Endodermal cell (in vitro differentiated cells): ENCODE measurements at regions not wholly inside any gene's neighbourhood (a gene's known extent, or its start where the extent isn't known, plus 50 kb on each side); places are given as distances from the start of the nearest gene placed in this dataset.

Experiments
- DNase-seq: peaks from one replicate; pipeline ENCODE4 v3.0.0-alpha.2; 2017
- H3K27ac ChIP-seq: 2 replicates; pipeline ENCODE4 v1.5.1; 2013; ENCODE audit warnings: mild to moderate bottlenecking, low read depth, low read length, moderate library complexity
- H3K27me3 ChIP-seq: 2 replicates; pipeline ENCODE4 v1.6.1; 2013; ENCODE audit warnings: mild to moderate bottlenecking, low read length, moderate library complexity; ENCODE audit not compliant: insufficient read depth, control insufficient read depth, poor library complexity, severe bottlenecking
- H3K36me3 ChIP-seq: 2 replicates; pipeline ENCODE4 v1.7.0; 2013; ENCODE audit warnings: mild to moderate bottlenecking, low read length, moderate library complexity; ENCODE audit not compliant: control insufficient read depth, insufficient read depth
- H3K4me1 ChIP-seq: one replicate; pipeline ENCODE4 v1.7.0; 2013; ENCODE audit warnings: low read length; ENCODE audit not compliant: control insufficient read depth, insufficient read depth
- H3K4me3 ChIP-seq: 2 replicates; pipeline ENCODE4 v1.5.1; 2013; ENCODE audit warnings: mild to moderate bottlenecking, low read length, moderate library complexity
- H3K9ac ChIP-seq: 2 replicates; pipeline ENCODE4 v1.6.1; 2013; ENCODE audit warnings: mild to moderate bottlenecking, low read length, moderate library complexity; ENCODE audit not compliant: poor library complexity, severe bottlenecking; ENCODE audit errors: extremely low read depth
- H3K9me3 ChIP-seq: 2 replicates; pipeline ENCODE4 v1.6.1; 2013; ENCODE audit warnings: mild to moderate bottlenecking, low read length, moderate library complexity; ENCODE audit not compliant: control insufficient read depth
- H3K27ac Mint-ChIP-seq: 2 replicates; pipeline ENCODE4 v1.8.0; 2020; ENCODE audit warnings: mixed read lengths
- H3K27me3 Mint-ChIP-seq: 2 replicates; pipeline ENCODE4 v1.8.0; 2021; ENCODE audit warnings: mild to moderate bottlenecking, mixed read lengths; ENCODE audit not compliant: insufficient read depth
- H3K36me3 Mint-ChIP-seq: 2 replicates; pipeline ENCODE4 v1.8.0; 2020; ENCODE audit warnings: low read depth, mixed read lengths
- H3K4me1 Mint-ChIP-seq: 2 replicates; pipeline ENCODE4 v1.8.0; 2020; ENCODE audit warnings: mixed read lengths
- H3K4me3 Mint-ChIP-seq: 2 replicates; pipeline ENCODE4 v1.8.0; 2020; ENCODE audit warnings: mild to moderate bottlenecking, moderate library complexity, mixed read lengths
- H3K9me3 Mint-ChIP-seq: 2 replicates; pipeline ENCODE4 v1.8.0; 2020; ENCODE audit warnings: mild to moderate bottlenecking, mixed read lengths
- WGBS, 2 experiments: methylation state at CpG; one replicate each; pipeline versions ENCODE4 v1.1.5 to v1.1.7; 2013; ENCODE audit warnings: missing lambda C conversion rate in 2 of 2, mixed read lengths in 1 of 2; ENCODE audit not compliant: insufficient coverage in 1 of 2, insufficient read length in 1 of 2; 5-methylcytosine and 5-hydroxymethylcytosine counted together
- TF ChIP-seq, protein P1 (sequence below): fragments of 200-600 bp; sonication (generic); conservative IDR thresholded peaks from 2 replicates; pipeline ENCODE4 v1.5.0; 2021; ENCODE audit warnings: antibody characterized with exemption, mild to moderate bottlenecking

DNA sequence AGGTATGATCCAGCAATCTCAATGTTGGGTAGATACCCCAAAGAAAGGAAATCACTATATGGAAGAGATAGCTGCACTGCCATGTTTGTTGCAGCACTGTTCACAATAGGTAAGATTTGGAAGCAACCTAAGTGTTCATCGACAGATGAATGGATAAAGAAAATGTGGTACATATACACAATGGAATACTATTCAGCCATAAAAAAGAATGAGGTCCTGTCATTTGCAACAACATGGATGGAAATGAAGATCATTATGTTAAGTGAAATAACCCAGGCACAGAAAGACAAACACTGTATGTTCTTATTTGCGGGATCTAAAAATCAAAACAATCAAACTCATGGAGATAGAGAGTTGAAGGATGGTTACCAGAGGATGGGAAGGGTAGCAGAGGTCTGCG, 372.4 kb upstream of the SPRED2 start:
- WGBS, 2 experiments = 97 to 100% methylated on average over 1 to 2 of the region's 3 CpGs
- H3K4me3 Mint-ChIP-seq = no peak overlapping the region
- Histone ChIP-seq H3K4me1 (no peaks in the 10 kb centered on the region), H3K9me3 (peaks cover 14% of the 10 kb centered on the region), H3K27ac (no peak overlapping the region), H3K9ac (no peak overlapping the region), H3K4me3 (no peak overlapping the region), H3K27me3 (no peaks in the 10 kb centered on the region), H3K36me3 (no peaks in the 10 kb centered on the region)
- TF ChIP-seq, protein P1, sequence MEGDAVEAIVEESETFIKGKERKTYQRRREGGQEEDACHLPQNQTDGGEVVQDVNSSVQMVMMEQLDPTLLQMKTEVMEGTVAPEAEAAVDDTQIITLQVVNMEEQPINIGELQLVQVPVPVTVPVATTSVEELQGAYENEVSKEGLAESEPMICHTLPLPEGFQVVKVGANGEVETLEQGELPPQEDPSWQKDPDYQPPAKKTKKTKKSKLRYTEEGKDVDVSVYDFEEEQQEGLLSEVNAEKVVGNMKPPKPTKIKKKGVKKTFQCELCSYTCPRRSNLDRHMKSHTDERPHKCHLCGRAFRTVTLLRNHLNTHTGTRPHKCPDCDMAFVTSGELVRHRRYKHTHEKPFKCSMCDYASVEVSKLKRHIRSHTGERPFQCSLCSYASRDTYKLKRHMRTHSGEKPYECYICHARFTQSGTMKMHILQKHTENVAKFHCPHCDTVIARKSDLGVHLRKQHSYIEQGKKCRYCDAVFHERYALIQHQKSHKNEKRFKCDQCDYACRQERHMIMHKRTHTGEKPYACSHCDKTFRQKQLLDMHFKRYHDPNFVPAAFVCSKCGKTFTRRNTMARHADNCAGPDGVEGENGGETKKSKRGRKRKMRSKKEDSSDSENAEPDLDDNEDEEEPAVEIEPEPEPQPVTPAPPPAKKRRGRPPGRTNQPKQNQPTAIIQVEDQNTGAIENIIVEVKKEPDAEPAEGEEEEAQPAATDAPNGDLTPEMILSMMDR = no peak
- DNase-seq = no peak
- H3K36me3 Mint-ChIP-seq = no peaks in the 10 kb centered on the region
- H3K27ac Mint-ChIP-seq = no peak overlapping the region
- H3K27me3 Mint-ChIP-seq = no peaks in the 10 kb centered on the region
- H3K9me3 Mint-ChIP-seq = peaks cover 10% of the 10 kb centered on the region
- no peaks in the 10 kb centered on the region for H3K4me1 Mint-ChIP-seq

DNA sequence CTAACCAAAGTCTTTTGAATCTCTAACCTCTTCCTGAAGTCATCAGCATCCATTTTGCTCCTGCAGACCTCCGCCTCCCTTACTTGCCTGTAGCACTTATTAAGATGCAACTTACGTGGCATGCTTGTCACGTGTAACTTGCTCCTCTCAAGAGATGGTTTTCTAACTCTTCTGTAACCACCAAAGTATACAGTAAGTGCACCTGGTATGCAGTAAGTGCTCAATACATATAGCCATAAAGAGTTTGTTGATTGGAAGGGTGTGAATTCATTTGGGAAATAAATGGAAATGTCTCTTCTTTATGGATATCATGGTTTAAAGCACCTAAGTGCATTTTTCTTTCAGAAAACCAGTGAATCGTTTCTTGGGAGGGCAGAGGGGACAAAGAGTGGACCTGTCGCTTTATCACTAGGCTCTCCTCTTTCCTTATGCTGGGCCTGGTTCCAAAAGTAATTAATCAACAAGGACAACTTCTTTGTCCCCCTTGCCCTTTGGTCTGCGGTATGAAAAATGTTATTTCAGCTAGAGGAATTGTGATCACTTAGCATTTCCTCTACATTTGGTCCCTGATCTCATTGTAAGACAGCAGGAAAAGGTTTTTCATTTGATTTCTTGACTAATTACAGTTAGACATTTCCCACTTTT, 370.0 kb upstream of the SPRED2 start:
- Mint-ChIP-seq H3K9me3 (no peaks in the 10 kb centered on the region), H3K4me1 (no peaks in the 10 kb centered on the region), H3K27ac (no peak overlapping the region), H3K27me3 (no peaks in the 10 kb centered on the region), H3K36me3 (no peaks in the 10 kb centered on the region), H3K4me3 (no peak overlapping the region)
- Histone ChIP-seq H3K27ac (peak overlapping the region; percentile 62), H3K36me3 (no peaks in the 10 kb centered on the region), H3K4me1 (no peaks in the 10 kb centered on the region), H3K9me3 (peaks cover 7% of the 10 kb centered on the region), H3K9ac (no peak overlapping the region), H3K4me3 (no peak overlapping the region), H3K27me3 (no peaks in the 10 kb centered on the region)
- TF ChIP-seq, protein P1 = no peak
- WGBS, 2 experiments = 80 to 91% methylated on average over 6 of the region's 6 CpGs
- DNase-seq = no peak

DNA sequence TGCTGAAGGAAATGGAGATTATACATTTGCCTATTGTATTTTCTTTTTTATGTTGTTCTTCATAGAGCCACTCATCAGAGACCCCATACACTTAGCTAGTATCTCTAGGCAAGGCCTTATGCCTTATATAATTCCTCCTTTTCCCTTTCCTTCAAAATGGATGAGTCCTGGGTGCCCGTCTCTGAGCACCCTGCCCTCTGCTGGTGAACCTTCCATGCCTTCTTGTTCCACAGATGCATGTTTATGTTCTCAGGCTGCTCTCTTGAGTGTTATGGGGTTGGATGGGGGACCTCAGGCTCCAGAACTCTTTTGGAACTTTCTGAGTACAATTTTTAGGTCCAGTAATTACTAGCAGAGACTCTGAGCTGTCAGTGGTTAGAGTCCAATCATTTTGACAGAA, 368.6 kb upstream of the SPRED2 start:
- no peak overlapping the region for H3K27ac Mint-ChIP-seq
- H3K27ac ChIP-seq = no peak overlapping the region
- DNase-seq = peak; percentile 84

More for the DNA sequence above, 368.6 kb upstream of the SPRED2 start:
- TF ChIP-seq, protein P1 = peak; percentile 84
- Mint-ChIP-seq H3K9me3 (no peaks in the 10 kb centered on the region), H3K36me3 (no peaks in the 10 kb centered on the region), H3K27me3 (peaks cover 1% of the 10 kb centered on the region), H3K4me1 (no peaks in the 10 kb centered on the region), H3K4me3 (no peak overlapping the region)
- no peaks in the 10 kb centered on the region for H3K4me1 ChIP-seq
- no peak overlapping the region for H3K9ac ChIP-seq
- H3K27me3 ChIP-seq = no peaks in the 10 kb centered on the region
- H3K9me3 ChIP-seq = peaks cover 4% of the 10 kb centered on the region
- no peak overlapping the region for H3K4me3 ChIP-seq
- 47% methylated on average over 1 of the region's 1 CpG; no CpG with 5 or more reads in 1 of the 2 experiments for WGBS, 2 experiments
- no peaks in the 10 kb centered on the region for H3K36me3 ChIP-seq
